NCI-H345 treated with DMSO at 0.1 percent for 48 hours (cell line): ENCODE measurements at regions not wholly inside any gene's neighbourhood (a gene's known extent, or its start where the extent isn't known, plus 50 kb on each side); places are given as distances from the start of the nearest gene placed in this dataset.

Experiments used
- DNase-seq: peaks from one replicate; lab custom pipeline; 2025; ENCODE audit not compliant: unreplicated experiment; lab: John Stamatoyannopoulos, UW

DNA sequence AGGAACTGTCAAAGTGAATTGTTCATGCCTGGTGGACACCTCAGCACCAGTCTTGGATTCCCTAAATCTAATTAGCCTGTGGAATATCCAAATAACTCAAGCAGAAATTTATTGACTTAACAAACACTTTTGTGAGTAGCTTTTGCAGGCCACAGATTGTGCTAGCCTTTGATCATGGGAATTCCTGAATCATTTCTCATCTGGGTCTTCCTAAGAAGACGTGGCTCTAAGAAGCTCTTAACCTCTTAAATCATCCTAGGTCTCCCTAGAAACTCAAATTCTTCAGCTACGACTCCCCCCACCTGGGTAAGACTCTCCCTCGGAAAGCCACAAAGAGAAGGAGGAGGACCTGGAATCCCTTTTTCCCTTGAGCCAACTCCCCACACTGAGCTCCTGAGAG, 53.8 kb upstream of the PSEN2 start:
- DNase-seq: no peak

DNA sequence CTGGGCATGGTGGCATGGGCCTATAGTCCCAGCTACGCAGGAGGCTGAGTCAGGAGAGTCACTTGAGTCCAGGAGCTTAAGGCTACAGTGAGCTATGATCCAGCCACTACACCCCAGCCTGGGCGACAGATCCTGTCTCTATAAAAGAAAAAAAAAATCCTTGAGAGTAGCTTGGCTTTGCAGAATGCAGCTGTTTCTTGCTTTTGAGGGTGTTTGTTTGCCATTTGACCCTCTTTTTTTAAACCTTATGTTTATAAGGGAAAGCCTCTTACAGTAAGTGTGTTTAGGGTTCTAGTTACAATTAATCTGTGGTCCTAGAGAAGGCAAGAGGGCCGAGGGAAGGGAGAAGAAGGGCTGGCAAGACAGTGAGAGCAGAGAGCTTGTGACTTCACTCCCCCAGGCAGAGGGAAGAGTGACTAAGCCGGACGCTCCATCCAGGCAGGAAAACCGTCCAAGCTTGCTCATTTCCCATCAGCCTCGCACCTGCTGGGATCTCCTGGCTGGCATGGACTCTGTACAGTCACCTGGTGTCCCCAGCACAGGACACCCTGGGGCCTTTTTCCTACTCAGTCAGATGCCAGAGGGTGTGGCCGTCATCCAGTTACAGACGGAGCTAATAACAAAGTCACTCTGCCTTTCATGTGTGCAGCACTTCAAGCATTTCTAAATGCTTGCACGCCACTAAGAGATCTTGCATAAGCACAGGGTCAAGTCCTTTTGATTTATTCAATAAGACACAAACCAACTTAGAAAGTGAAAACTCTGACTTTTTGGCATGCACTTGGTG, 55.5 kb upstream of the PSEN2 start:
- peak; percentile 81 for DNase-seq

DNA sequence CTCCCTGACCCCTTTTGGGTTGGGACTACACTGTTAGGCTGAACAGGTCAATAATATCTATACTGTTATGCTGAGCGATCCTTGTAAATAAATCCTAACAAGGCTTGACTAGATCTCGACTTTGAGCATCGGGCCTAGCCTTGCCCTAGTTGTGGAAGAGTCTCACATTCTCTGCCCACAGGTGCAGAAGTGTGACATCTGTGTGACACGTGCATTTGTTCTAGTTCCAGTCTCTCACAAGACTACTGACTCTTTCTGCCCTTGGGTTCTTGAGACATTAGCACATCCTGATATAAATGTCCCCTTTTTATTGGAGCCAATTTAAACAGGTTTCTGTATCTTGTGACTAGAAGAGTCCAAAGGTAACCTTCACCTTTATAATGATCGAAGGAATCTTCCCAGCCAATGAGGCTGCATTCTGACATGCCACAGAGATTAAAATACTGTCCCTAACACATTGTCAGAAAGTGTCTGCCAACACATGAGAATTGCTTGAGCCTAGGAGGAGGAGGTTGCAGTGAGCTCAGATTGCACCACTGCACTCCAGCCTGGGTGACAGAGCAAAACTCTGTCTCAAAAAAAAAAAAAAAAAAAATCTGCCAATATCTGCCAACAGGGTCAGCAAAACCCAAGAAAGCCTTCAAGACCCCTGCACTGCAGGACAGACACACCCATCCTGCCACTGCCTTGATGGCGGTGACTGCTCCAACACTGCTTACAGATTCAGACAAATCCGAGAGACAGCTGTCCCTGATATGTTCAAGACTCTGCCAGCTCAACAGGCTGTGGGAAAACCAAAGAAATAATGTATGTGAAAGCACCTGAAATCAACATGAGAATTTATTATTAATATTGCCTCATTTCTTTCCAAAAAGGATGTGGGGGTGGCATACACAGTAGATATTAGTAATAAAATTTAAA, 56.5 kb upstream of the PSEN2 start:
- no peak for DNase-seq

DNA sequence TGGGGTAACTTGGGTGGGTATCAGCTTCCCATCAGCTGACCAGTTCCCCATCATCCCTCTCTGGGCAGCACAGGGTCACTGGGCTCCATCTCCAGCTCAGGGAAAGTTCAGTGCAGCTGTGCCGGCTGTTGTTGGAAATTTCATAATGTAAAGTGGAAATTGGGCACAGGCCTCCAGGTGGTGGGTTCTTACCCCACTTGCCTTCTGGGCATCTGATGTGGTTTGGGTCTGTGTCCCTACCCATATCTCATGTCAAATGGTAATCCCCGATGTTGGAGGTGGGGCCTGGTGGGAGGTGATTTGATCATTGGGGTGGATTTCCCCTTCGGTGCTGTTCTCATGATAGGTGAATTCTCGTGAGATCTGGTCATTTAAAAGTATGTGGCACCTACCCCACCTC, 59.7 kb upstream of the PSEN2 start:
- DNase-seq: no peak

DNA sequence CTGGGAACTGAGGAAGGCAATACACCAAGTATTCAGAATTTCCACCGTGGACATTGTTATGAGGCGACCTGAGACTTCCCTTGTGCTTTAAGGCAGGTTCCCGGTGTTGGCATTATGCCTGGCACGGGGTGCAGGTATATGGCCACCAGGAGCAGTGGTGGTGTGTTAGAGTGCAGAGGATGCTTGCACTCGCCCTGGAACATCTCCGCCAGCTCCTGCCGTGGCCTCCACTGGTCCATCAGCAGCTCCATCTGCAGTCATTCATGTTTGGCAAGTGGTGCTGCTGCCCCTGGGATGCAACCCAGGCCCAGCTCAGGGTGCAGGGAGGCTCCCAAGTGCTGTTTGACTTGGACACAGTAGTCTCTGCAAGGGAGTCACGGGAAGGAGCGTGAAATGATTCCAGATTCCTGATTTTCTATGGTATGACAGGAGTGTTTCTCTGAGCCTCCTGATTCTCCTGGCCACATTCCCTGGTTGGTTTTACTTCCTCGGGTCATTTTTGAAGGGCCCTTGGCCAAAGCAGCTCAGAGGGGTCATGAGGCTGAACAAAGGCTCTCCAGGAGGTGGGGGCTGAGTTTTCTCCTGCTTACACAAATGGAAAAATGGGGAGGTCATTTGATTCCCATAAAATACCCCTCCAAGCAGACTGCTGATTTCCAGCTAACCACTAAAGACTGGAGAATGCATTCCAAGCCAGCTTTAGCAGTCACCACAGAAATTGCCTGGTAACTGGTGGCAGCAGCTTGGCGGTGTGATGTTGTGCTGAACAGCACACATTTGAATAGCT, 60.4 kb upstream of the PSEN2 start:
- DNase-seq: no peak

DNA sequence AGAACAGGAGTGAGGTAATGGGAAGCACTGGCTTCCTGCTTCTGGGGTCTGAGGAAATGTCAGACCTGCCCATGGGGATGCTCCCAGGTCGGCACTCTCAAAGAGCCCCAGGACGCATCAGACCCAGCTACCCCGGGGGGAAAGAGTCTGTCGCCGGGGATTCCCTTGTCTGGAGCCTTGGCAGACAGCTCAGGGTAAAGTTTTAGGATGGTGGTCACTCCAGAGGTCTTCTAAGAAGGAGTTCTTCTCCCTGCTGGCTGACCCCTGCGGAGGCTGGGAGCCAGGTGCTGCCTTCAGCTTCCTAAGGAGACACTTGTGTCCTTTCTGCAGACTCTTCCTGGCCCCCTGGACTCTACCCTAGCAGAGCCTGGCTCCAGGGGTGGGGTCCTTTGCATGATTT, 61.9 kb upstream of the PSEN2 start:
- DNase-seq: no peak

DNA sequence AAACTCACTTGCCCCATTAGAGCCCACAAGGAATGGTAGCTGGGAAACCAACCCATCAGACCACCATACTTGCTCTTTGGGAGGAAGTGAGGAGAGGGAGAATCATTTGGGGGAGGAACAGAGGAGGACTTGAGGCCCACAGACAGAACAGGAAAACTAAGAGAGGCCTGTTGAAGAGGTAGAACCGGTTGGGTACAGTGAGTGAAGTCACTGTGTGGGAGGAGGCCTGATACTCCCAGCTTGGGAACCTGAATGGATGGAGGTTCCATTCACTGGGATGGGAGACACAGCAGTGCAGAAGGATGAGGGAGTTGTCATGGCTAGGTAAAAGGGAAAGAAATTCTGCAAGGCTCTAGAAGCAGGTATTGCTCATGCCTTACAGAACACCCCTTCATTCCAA, 63.4 kb upstream of the PSEN2 start:
- no peak for DNase-seq

DNA sequence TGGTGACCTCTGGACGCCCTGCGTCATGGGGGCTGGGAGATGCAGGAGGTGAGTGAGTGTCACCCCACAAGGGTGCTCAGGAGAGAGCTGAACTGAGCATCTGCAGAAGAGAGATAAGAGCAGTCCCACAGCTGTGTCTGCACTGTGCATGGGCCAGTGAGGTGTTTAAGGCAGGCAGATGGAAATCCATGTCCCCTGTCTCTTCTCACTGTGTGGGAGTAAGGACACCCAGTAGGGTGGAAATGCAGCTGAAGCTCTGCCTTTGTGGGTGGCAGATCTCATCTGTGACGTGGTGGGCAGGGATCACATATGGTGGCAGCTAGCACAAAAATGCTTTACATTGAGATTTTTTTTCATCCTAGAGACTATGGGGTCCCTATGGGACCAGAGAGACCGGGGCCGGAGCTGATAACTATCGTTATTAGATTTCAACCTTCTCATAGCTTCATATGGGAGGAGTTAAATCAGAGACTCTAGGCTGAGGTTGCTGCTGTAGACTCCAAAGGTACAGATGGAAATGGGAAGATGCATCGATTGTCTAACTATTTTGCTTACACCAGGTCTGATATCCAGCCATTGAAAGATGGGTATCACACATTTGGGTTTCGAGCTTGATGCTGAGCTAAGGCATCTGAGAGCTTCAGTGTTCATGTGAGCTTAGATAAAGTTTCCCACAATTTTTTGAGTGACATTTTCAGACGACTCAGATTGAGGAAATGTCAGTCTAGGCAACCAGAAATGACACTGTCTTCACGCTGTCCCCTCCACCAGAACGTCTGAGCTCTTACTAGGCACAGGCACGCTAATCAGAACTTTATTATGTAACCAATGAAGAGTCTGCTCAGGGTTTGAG, 65.3 kb upstream of the PSEN2 start:
- DNase-seq: no peak

DNA sequence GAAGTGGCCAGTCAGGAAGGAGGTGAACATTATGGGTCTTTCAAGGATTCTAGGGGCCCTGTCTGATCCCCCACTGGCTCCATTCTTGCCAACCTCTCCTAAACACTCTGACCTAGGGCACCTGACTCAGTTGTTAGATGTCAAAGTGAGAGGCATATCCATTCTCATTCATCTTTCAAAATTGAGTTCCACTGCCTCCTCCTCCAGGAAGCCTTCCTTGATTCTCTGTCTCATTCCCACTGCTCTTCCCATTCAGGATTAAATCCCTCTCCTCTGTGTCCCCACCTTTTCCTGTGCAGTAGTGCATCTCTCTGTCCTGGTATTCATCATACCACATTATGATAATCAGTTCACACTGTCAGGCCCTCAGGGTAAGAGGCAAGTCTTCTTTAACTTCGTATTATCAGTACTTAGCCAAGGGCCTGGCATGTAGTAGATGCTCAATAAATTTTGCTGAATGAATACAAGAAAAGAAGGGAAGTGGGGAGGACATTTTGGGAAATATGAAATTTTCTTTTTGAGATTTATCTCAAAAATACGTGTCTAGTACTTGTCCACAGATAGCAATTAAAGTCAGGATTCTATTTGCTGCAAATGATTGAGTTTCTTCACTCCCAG, 61.8 kb upstream of the ITPKB start:
- DNase-seq: no peak

DNA sequence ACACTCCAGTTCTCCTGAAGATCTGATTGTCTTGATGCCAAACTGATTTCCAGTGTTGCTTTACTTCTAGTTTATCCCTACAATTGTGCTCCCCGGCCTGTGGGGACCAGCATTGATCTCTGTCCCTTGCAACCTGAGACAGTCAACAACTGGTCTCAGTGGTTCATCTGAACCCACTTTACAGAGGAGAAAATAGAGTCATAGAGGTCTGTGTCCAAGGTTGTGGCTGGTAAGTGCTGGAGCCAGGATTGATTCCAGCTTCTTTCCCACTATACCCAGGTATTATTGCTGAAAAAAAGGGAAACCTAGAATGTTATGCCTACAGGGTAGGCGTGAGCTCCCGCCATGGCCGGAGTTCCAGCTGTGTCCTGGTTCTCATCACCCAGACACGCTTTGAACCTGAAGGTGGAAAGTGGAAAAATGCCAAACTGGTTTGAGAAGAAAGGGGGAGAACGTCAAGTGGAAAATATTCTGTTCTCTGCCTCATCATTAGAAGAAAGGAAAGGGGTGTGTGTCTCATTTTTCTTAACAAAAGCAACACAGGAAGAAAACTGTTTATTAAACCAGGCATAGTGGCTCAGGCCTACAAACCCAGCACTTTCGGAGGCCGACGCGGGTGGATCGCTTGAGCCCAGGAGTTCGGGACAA, 60.7 kb upstream of the ITPKB start:
- no peak for DNase-seq

DNA sequence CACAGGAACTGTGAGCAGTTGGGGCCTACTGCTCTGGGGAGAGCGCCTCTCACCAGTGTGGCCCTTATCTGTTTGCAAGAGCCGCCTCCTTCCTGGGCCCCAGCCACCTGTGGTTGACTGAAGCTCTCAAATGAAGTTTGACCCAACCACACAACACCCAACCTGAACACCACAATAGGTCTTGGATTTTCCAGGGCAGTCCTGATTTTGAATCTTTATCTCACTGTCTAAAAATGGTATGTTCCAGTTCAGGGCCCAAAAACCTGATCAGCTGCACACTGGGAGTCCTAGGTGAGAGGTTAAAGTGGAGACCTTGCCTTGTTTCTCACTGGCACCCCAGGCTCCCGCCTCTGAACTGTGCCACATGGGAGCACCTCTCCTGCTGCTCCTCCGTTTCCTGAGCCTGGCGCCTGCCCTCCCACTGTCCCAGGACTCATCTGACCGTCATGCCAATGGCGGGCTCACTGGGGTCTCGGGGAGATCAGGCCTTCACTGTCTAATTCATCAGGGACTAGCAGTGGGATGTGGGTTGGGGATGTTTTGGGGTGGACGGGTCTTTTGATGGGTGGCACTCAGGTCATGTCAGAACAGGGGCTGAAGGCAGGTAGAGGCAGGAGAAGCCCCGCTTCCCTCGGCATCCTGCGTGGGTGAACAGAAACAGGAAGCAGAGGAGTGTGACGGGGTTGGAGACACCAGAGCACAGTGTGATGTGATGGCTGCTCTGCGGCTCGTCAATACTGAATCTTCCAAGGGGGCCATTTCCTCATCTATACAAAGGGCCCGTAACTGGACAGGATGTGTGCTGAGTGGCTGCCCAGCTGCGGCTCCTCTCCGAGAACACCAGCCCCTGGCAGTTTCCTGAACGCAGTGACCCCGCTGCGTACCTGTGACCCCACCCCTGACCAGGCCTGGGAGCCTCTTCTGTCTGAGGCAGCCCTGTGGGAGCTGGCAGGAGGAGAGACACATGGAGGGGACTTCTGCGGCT, 59.6 kb upstream of the ITPKB start:
- no peak for DNase-seq

DNA sequence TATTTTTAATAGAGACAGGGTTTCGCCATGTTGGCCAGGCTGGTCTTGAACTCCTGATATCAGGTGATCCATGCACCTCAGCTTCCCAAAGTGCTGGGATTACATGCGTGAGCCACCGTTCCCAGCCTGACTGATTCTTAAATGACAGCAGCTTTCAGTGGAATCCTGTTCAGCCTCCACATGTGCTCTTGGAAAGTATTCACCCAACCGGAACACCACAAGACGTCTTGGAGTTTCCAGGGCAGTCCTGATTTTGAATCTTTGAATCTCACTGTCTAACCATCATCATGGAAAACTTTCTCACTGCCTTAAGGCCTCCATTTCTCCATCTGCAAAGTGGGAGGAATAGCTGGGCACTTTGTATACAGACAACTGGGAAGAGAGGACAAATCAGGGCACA, 58.1 kb upstream of the ITPKB start:
- DNase-seq: no peak

DNA sequence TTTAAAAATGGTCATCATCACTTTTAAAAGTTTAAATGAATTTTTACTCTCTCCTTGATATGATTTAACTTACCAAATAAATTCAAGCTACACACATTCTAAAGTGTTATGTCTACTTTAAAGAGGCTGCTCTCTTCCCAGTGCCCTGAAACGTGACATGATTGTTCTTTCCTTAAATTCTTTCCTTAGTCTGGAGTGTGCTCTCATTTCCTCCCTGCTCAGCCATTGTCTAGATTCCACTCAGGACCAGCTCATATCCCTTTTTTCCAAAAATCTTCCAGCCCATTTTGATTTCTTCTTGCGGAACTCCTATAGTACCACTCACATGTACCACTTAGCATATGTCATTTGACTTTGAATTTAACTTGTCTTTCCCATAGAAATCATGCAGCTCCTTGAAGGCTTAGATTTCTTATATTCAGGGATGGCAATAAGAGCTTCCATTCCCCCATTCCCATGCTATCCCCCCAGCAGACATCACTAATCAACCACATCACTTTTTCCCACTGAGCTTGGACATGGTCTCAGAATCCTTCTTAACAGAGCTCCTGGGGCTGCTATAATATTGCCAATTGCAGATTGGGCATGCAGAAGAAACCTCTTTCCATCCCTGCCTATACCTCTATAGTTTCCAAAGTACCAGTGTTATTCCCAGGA, 54.7 kb upstream of the ITPKB start:
- no peak for DNase-seq

DNA sequence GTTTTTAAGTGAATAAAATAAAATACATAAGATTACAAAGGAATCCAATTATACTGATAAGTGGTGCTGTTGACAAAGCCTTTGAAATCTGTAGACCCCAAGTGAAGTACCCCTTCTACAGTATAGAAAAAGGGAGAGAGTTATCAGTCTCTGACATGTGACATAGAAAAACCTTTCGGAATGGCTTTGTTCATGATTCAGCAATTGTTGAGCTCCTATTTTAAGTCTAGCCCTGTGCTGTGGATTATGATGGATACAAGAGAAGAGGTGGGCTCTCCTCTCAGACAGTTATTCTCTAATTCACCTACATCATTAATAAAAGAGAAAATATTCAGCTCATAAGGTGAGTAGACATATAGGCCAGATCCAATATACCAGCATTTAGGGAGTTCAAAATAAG, 53.3 kb upstream of the ITPKB start:
- no peak for DNase-seq

DNA sequence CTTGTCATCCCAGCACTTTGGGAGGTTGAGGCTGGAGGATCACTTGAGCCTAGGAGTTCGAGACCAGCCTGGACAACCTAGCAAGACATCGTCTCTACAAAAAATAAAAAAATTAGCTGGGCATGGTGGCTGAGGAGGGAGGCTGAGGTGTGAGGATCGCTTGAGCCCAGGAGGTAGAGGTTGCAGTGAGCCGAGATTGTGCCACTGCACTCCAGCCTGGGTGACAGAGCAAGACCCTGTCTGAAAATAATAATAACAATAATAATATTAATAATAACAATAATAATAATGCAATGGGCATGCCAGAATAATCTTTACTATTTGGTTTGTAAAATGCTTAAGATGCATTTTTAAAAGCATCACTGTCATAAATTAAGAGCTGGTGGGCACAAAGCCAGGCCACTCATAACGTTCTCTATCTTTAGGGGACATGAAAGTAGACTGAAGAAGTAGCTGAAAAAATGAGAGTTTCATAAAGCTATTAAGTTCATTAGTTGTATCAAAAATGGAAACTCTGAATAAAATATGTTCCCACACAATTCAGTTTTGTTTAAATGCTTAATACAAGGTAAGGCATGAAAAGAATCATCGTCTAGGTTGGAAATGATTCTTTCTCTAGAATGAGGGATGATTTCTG, 51.6 kb upstream of the ITPKB start:
- no peak for DNase-seq

DNA sequence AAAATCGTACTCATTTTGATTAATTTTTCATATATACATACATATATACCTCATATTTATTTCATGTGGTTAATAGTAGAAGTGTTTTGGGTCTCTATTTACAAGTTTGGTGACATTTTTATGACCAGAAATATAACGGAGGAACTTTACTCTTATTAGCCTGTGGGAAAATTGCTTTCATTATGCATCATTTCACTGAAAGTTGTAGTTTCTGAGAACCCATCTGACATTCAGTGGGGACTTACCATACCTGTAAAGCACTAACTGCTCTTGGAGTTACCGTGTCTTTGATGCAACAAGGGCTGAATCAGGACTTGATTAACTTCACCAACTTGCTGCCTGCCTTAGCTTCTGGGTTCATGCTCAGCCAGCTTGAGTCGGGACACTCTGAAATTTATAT, 49.9 kb upstream of the ITPKB start:
- DNase-seq: no peak
